Stomach (tissue), 8 donors: ENCODE measurements at regions not wholly inside any gene's neighbourhood (a gene's known extent, or its start where the extent isn't known, plus 50 kb on each side); places are given as distances from the start of the nearest gene placed in this dataset.
A peak's percentile ranks its signal among the peaks of the same experiment; 100 is the strongest.

Experiments
- DNase-seq, 2 donors: peaks; one replicate each; pipeline versions ENCODE4 v3.0.0 to v3.0.0-alpha.2; 2013 to 2019
- H3K27ac ChIP-seq, 5 donors: fragments of 200-600 bp in 4 of 5; sonication (generic) in 4 of 5; one replicate each; pipeline ENCODE4 v1.5.1; 2013 to 2019; ENCODE audit warnings: mild to moderate bottlenecking in 1 of 5, moderate library complexity in 1 of 5
- H3K27me3 ChIP-seq, 3 donors: fragments of 200-600 bp; sonication (generic); one replicate each; pipeline ENCODE4 v1.5.1; 2017 to 2019; ENCODE audit warnings: mixed run types in 1 of 3
- H3K36me3 ChIP-seq, 4 donors: fragments of 200-600 bp; sonication (generic); 1 replicate in 3 of 4; 2 replicates in 1 of 4; pipeline ENCODE4 v1.5.1; 2016 to 2019
- H3K4me1 ChIP-seq, 4 donors: fragments of 200-600 bp; sonication (generic); one replicate each; pipeline ENCODE4 v1.5.1; 2016 to 2019
- H3K4me3 ChIP-seq, 4 donors: fragments of 200-600 bp; sonication (generic) in 3 of 4; one replicate each; pipeline ENCODE4 v1.5.1; 2016 to 2019; ENCODE audit warnings: mild to moderate bottlenecking in 1 of 4
- H3K9me3 ChIP-seq, 4 donors: fragments of 200-600 bp; sonication (generic); one replicate each; pipeline ENCODE4 v1.5.1; 2016 to 2019
- EP300 ChIP-seq: sonication (generic); formaldehyde crosslinking; IDR thresholded peaks from one replicate; pipeline ENCODE4 v1.6.1; 2017; ENCODE audit warnings: antibody characterized with exemption
- POLR2A ChIP-seq, 4 donors: fragments of 450-650 bp; IDR thresholded peaks; one replicate each; pipeline ENCODE4 v1.6.1; 2016; ENCODE audit warnings: antibody characterized with exemption in 4 of 4, control low read depth in 2 of 4, mild to moderate bottlenecking in 1 of 4, moderate library complexity in 1 of 4
- POLR2AphosphoS5 ChIP-seq, 3 donors: sonication (generic); formaldehyde crosslinking; IDR thresholded peaks; one replicate each; pipeline ENCODE4 v1.6.1; 2016; ENCODE audit warnings: antibody characterized with exemption in 3 of 3
- WGBS, 5 donors: extraction: QIAGEN DNeasy Blood & Tissue Kit in 3 of 5; methylation state at CpG; one replicate each; pipeline versions ENCODE4 v1.1.5 to v1.1.7; 2013 to 2018; 5-methylcytosine and 5-hydroxymethylcytosine counted together
- intact Hi-C: fragments of 100-400 bp; cut with DNase I; formaldehyde crosslinking; loops from one replicate; pipeline ENCODE4 v1.15.1; 2023; ENCODE audit warnings: low total_unique reads
- TF ChIP-seq, protein P1 (sequence below), 7 experiments: fragments of 450-650 bp in 4 of 7; fragments of 200-600 bp in 3 of 7; sonication (generic) in 3 of 7; IDR thresholded peaks; one replicate each; pipeline ENCODE4 v1.5.1; 2016 to 2019; ENCODE audit warnings: antibody characterized with exemption in 7 of 7, control low read depth in 2 of 7, mild to moderate bottlenecking in 1 of 7
- donor health status: healthy with polysubstance abuse.
- donor health status: Bipolar disorder and iron deficiency.
- donor health status: healthy.

DNA sequence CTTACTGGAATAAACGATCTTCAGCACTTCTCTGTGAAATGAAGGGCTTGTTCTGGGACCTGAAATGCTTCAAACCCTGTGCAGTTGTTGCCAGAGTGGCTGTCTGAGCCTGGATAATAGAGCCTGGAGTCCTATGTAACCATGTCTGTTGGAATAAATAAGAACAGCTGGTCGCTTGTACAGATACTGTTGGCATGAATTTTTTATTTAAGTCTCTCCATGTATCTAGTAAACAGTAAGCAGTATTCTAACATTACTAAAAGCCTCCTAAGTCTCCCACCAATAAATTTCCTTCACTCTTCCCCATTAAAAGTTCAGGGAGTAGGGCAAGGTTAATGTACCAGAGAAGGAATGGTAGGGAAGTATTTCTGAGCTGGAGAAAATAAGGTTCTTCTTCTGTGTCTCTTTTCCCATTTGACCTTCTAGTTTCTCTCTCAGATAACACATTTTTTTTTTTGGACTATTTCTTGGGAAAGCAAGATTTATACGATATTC, 227.5 kb downstream of the PRL start:
- Histone ChIP-seq H3K9me3 (no peaks in the 10 kb centered on the region), H3K27me3 (no peaks in the 10 kb centered on the region), H3K27ac (peak overlapping the region in 1 of 5 donors; percentile 47), H3K4me1 (peaks cover 0 to 22% (median 11%) of the 10 kb centered on the region in 4 donors), H3K4me3 (no peak overlapping the region), H3K36me3 (no peaks in the 10 kb centered on the region)
- 57 to 76% (median 69%) methylated on average over 3 of the region's 3 CpGs for WGBS, 5 donors
- no peak for TF ChIP-seq POLR2AphosphoS5 (IDR thresholded peaks at IDR 0.05)
- TF ChIP-seq, protein P1, sequence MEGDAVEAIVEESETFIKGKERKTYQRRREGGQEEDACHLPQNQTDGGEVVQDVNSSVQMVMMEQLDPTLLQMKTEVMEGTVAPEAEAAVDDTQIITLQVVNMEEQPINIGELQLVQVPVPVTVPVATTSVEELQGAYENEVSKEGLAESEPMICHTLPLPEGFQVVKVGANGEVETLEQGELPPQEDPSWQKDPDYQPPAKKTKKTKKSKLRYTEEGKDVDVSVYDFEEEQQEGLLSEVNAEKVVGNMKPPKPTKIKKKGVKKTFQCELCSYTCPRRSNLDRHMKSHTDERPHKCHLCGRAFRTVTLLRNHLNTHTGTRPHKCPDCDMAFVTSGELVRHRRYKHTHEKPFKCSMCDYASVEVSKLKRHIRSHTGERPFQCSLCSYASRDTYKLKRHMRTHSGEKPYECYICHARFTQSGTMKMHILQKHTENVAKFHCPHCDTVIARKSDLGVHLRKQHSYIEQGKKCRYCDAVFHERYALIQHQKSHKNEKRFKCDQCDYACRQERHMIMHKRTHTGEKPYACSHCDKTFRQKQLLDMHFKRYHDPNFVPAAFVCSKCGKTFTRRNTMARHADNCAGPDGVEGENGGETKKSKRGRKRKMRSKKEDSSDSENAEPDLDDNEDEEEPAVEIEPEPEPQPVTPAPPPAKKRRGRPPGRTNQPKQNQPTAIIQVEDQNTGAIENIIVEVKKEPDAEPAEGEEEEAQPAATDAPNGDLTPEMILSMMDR (IDR thresholded peaks at IDR 0.05), result no peak
- TF ChIP-seq EP300, result no peak
- no peak for TF ChIP-seq POLR2A (IDR thresholded peaks at IDR 0.05)
- DNase-seq, result peak in 1 of 2 donors; percentile 56
- intact Hi-C loops, result no loop called here

DNA sequence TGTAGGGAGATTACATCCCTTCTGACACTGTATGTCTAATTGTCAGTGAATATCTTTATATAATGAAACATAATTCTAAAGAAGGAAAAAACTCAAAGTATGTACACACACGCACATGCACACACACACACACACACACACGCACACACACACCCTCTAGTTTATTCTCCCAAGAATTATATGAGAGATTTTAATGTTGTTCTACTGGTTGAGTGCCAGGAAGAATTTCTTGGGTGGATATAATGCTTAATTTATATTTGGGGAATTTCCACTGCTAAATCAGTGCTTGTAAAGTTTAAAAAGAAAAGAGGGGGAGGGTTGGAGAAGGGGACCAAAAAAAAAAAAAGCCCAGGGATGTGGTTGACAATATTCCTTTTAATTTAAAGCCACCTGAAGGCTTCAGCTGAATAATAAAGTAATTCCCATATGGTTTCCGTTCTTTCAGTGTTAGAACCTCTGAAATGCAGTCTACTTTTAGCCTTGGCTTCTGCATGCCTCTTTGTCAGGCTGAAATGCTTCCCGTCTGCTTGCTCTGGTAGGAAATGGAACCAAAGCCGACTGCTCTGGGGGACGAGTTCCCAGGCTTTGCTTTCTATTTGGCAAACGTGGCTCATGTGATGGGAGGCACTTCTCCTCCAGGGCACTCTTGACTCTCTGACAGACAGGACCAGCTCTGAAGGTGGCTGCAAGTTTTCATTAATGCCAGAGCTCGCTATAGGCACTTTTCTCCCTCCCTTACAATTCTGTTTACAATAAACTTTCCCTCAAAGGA, 225.4 kb downstream of the PRL start:
- DNase-seq, result peak in 1 of 2 donors; percentile 85
- WGBS, 5 donors, result 29 to 59% (median 53%) methylated on average over 8 of the region's 8 CpGs
- intact Hi-C loops, result no loop called here
- Histone ChIP-seq H3K36me3 (no peaks in the 10 kb centered on the region), H3K9me3 (no peaks in the 10 kb centered on the region), H3K27me3 (no peaks in the 10 kb centered on the region), H3K4me1 (peaks cover 0 to 22% (median 10%) of the 10 kb centered on the region in 4 donors), H3K4me3 (peak overlapping the region in 2 of 4 donors; percentile 4 to 11), H3K27ac (peak overlapping the region in 4 of 5 donors; percentile 32 to 69 (median 66))
- TF ChIP-seq, protein P1 (IDR thresholded peaks at IDR 0.05), result no peak
- no peak for TF ChIP-seq POLR2AphosphoS5 (IDR thresholded peaks at IDR 0.05)
- no peak for TF ChIP-seq EP300

DNA sequence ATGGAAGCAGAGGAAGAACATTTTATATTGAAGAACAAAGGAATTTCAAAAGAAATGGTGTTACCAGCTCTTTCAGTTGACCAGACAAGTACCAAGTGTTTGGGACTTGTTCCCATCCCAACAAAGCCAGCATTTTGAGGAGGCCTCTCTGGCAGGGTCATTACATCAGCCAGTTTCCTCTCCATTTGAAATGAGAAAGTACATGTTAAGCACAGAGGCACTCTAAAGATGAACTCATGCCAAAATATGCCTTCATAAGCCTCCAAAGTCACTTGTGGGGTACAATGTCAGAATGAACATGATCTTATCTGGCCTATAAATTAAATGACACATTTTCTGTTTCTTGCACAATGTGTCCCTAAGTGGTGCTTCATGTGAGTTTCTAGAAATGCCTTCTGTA, 223.9 kb downstream of the PRL start:
- no peaks in the 10 kb centered on the region for H3K27me3 ChIP-seq
- no peak overlapping the region for H3K27ac ChIP-seq
- no peak for TF ChIP-seq POLR2A (IDR thresholded peaks at IDR 0.05)
- TF ChIP-seq EP300, result no peak
- TF ChIP-seq POLR2AphosphoS5 (IDR thresholded peaks at IDR 0.05), result no peak
- TF ChIP-seq, protein P1 (IDR thresholded peaks at IDR 0.05), result no peak
- intact Hi-C loops, result no loop called here
- H3K4me1 ChIP-seq, result peaks cover 0 to 17% (median 7%) of the 10 kb centered on the region in 4 donors
- H3K36me3 ChIP-seq, result no peaks in the 10 kb centered on the region
- DNase-seq, result peak in 1 of 2 donors; percentile 43
- H3K4me3 ChIP-seq, result no peak overlapping the region
- no peaks in the 10 kb centered on the region for H3K9me3 ChIP-seq

DNA sequence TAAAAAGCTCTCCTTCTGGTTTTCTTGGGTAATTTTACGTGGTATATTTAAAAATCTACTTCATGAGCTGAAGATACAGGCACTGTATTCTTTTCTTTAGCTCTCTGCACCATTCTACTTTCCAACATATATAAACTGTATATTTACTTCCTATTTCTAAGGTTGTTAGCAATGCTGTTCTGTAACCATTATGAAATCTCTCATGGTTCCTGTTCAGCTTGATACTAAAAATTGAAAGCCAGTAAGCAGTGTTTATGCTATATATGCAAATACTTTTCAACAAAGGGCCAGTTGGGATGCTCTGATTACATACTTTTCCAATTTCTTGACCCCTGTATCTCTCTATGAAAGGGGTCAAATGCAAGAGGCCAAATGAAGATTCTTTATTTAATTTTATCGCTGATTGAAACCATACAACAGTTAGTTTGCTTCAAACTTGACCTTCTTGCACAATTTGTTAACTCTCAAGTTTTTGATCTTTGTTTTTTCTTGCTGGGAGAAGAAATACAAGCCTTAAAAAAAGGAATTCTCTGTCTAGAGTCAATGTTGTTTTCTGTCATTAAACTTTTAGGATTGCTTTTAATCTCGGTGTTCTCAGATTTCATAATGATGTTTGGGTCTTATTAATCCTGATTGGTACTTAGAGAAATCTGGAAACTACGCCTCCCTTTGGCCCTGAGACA, 223.2 kb downstream of the PRL start:
- 73 to 93% (median 84%) methylated on average over 4 of the region's 4 CpGs for WGBS, 5 donors
- no peak overlapping the region for H3K27ac ChIP-seq
- intact Hi-C loops, result no loop called here

More for the DNA sequence above, 223.2 kb downstream of the PRL start:
- TF ChIP-seq, protein P1 (IDR thresholded peaks at IDR 0.05), result no peak
- no peak for TF ChIP-seq POLR2AphosphoS5 (IDR thresholded peaks at IDR 0.05)
- TF ChIP-seq EP300, result no peak
- no peak for TF ChIP-seq POLR2A (IDR thresholded peaks at IDR 0.05)
- Histone ChIP-seq H3K4me1 (peaks cover 0 to 17% (median 7%) of the 10 kb centered on the region in 4 donors), H3K9me3 (no peaks in the 10 kb centered on the region), H3K27me3 (no peaks in the 10 kb centered on the region), H3K36me3 (no peaks in the 10 kb centered on the region), H3K4me3 (no peak overlapping the region)
- no peak for DNase-seq
